IMR-90 (cell line): ENCODE measurements at regions not wholly inside any gene's neighbourhood (a gene's known extent, or its start where the extent isn't known, plus 50 kb on each side); places are given as distances from the start of the nearest gene placed in this dataset.
A peak's percentile ranks its signal among the peaks of the same experiment; 100 is the strongest.

ENCODE experiments used
- ATAC-seq: fragments of 200-7000 bp; cut with Tn5 transposase; 2 replicates; pipeline ENCODE4 v1.9.1; 2020; ENCODE audit warnings: low read depth, mild to moderate bottlenecking, moderate library complexity
- BruUV-seq: library from RNA; stranded (reverse); fragments of 400-500 nt; replicated peaks from 2 replicates; lab custom pipeline; 2021; lab: Mats Ljungman, UMichigan
- CTCF ChIA-PET: fragments of 300-600 bp; formaldehyde crosslinking; extraction: SDS; loops from one replicate; lab custom pipeline; 2021; ENCODE audit warnings: antibody characterized with exemption; lab: Yijun Ruan, JAX
- POLR2A ChIA-PET: fragments of 300-600 bp; sonication (Branson Sonifier 250); formaldehyde crosslinking; loops from one replicate; lab custom pipeline; 2022; ENCODE audit warnings: antibody characterized with exemption; ENCODE audit not compliant: unreplicated experiment; lab: Charles Lee
- DNase-seq: peaks from one replicate; pipeline ENCODE4 v3.0.0; 2013
- H2AFZ ChIP-seq: replicated peaks from 2 replicates; pipeline ENCODE3; 2013; ENCODE audit warnings: low read length, mild to moderate bottlenecking; ENCODE audit not compliant: poor library complexity
- H2AK5ac ChIP-seq: 2 replicates; pipeline ENCODE4 v1.6.1; 2013; ENCODE audit warnings: low read depth, low read length, inconsistent platforms
- H2AK9ac ChIP-seq: replicated peaks from 2 replicates; pipeline ENCODE3; 2013; ENCODE audit warnings: mild to moderate bottlenecking, low read depth, low read length, moderate library complexity; ENCODE audit not compliant: poor library complexity
- H2BK120ac ChIP-seq: 2 replicates; pipeline ENCODE4 v1.6.1; 2013; ENCODE audit warnings: low read depth, low read length, inconsistent platforms
- H2BK15ac ChIP-seq: 3 replicates; pipeline ENCODE4 v1.6.1; 2013; ENCODE audit warnings: low read depth, low read length, inconsistent platforms
- H2BK20ac ChIP-seq: 2 replicates; pipeline ENCODE4 v1.6.1; 2013; ENCODE audit warnings: low read depth, mild to moderate bottlenecking, inconsistent platforms, low read length, moderate library complexity
- H2BK5ac ChIP-seq: 2 replicates; pipeline ENCODE4 v1.6.1; 2013; ENCODE audit warnings: mild to moderate bottlenecking, low read depth, low read length, inconsistent platforms; ENCODE audit not compliant: poor library complexity, severe bottlenecking
- H3K14ac ChIP-seq: replicated peaks from 2 replicates; pipeline ENCODE4 v1.6.1; 2013; ENCODE audit warnings: low read depth, low read length, inconsistent platforms
- H3K18ac ChIP-seq: 2 replicates; pipeline ENCODE4 v1.6.1; 2013; ENCODE audit warnings: low read depth, low read length, control low read depth
- H3K23ac ChIP-seq: 2 replicates; pipeline ENCODE4 v1.6.1; 2013; ENCODE audit warnings: low read depth, low read length, inconsistent platforms
- H3K27ac ChIP-seq: 2 replicates; pipeline ENCODE4 v1.5.1; 2013; ENCODE audit warnings: mild to moderate bottlenecking, control low read depth, low read length; ENCODE audit not compliant: insufficient read depth
- H3K27me3 ChIP-seq: 2 replicates; pipeline ENCODE4 v1.6.1; 2013; ENCODE audit warnings: low read length; ENCODE audit not compliant: control insufficient read depth, insufficient read depth
- H3K36me3 ChIP-seq: 2 replicates; pipeline ENCODE4 v1.6.1; 2013; ENCODE audit warnings: low read length, mixed read lengths; ENCODE audit not compliant: control insufficient read depth, insufficient read depth
- H3K4ac ChIP-seq: 2 replicates; pipeline ENCODE4 v1.6.1; 2013; ENCODE audit warnings: low read depth, low read length, inconsistent platforms
- H3K4me1 ChIP-seq: 2 replicates; pipeline ENCODE4 v1.6.1; 2013; ENCODE audit warnings: low read length, mixed read lengths; ENCODE audit not compliant: control insufficient read depth, insufficient read depth
- H3K4me2 ChIP-seq: 2 replicates; pipeline ENCODE4 v1.6.1; 2013; ENCODE audit warnings: low read depth, mild to moderate bottlenecking, control low read depth, low read length, moderate library complexity
- H3K4me3 ChIP-seq: 2 replicates; pipeline ENCODE4 v1.5.1; 2013; ENCODE audit warnings: low read depth, mild to moderate bottlenecking, control low read depth, low read length, moderate library complexity; ENCODE audit not compliant: insufficient read depth
- H3K56ac ChIP-seq: 2 replicates; pipeline ENCODE4 v1.6.1; 2013; ENCODE audit warnings: low read length, inconsistent platforms; ENCODE audit not compliant: insufficient read depth; ENCODE audit errors: extremely low read depth
- H3K79me1 ChIP-seq, 2 experiments: 2 replicates each; pipeline ENCODE4 v1.6.1; 2013; ENCODE audit warnings: low read length in 2 of 2, inconsistent platforms in 1 of 2, low read depth in 1 of 2
- H3K9ac ChIP-seq: 2 replicates; pipeline ENCODE4 v1.6.1; 2013; ENCODE audit warnings: low read depth, low read length, control low read depth
- H3K9me1 ChIP-seq: 2 replicates; pipeline ENCODE4 v1.6.1; 2013; ENCODE audit warnings: low read length, inconsistent platforms; ENCODE audit not compliant: insufficient read depth
- H3K9me3 ChIP-seq: 2 replicates; pipeline ENCODE4 v1.6.1; 2013; ENCODE audit warnings: low read length; ENCODE audit not compliant: control insufficient read depth, insufficient read depth
- H4K20me1 ChIP-seq: 2 replicates; pipeline ENCODE4 v1.6.1; 2013; ENCODE audit warnings: low read length, inconsistent platforms; ENCODE audit not compliant: insufficient read depth
- H4K5ac ChIP-seq: 2 replicates; pipeline ENCODE4 v1.6.1; 2013; ENCODE audit warnings: mild to moderate bottlenecking, low read depth, low read length, control low read depth
- H4K8ac ChIP-seq, 2 experiments: 2 replicates each; pipeline ENCODE4 v1.6.1; 2013; ENCODE audit warnings: low read depth in 2 of 2, low read length in 2 of 2, control low read depth in 1 of 2, inconsistent platforms in 1 of 2
- H4K91ac ChIP-seq: 2 replicates; pipeline ENCODE4 v1.6.1; 2013; ENCODE audit warnings: low read depth, low read length, inconsistent platforms; ENCODE audit not compliant: insufficient read depth
- BHLHE40 ChIP-seq: fragments of 150-350 bp; IDR thresholded peaks from 2 replicates; pipeline ENCODE4 v1.6.1; 2016; ENCODE audit warnings: mild to moderate bottlenecking, low read depth, low read length
- CEBPB ChIP-seq: IDR thresholded peaks from 2 replicates; pipeline ENCODE4 v1.6.1; 2012; ENCODE audit warnings: low read depth, low read length, improper control_type of control experiment
- CHD1 ChIP-seq: IDR thresholded peaks from 2 replicates; pipeline ENCODE4 v1.6.1; 2012; ENCODE audit warnings: low read depth, low read length, improper control_type of control experiment
- MAFK ChIP-seq: IDR thresholded peaks from 2 replicates; pipeline ENCODE4 v1.6.1; 2012; ENCODE audit warnings: low read depth, low read length, improper control_type of control experiment
- MAZ ChIP-seq: IDR thresholded peaks from 2 replicates; pipeline ENCODE4 v1.6.1; 2012; ENCODE audit warnings: low read depth, mild to moderate bottlenecking, low read length, improper control_type of control experiment, moderate library complexity, borderline replicate concordance
- MXI1 ChIP-seq: IDR thresholded peaks from 2 replicates; pipeline ENCODE4 v1.6.1; 2012; ENCODE audit warnings: low read depth, mild to moderate bottlenecking, low read length, moderate library complexity, borderline replicate concordance
- NFE2L2 ChIP-seq: fragments of 150-350 bp; IDR thresholded peaks from 2 replicates; pipeline ENCODE4 v1.6.1; 2016; ENCODE audit warnings: low read depth, mild to moderate bottlenecking, low read length
- POLR2A ChIP-seq: IDR thresholded peaks from 2 replicates; pipeline ENCODE4 v1.6.1; 2012; ENCODE audit warnings: mild to moderate bottlenecking, low read depth, low read length
- RAD21 ChIP-seq: IDR thresholded peaks from 2 replicates; pipeline ENCODE4 v1.6.1; 2012; ENCODE audit warnings: low read length, improper control_type of control experiment
- RCOR1 ChIP-seq: IDR thresholded peaks from 2 replicates; pipeline ENCODE4 v1.6.1; 2012; ENCODE audit warnings: mild to moderate bottlenecking, low read length, improper control_type of control experiment; ENCODE audit not compliant: insufficient replicate concordance
- RFX5 ChIP-seq: IDR thresholded peaks from 2 replicates; pipeline ENCODE4 v1.8.0; 2012; ENCODE audit warnings: low read depth, mild to moderate bottlenecking, low read length, moderate library complexity
- SMC3 ChIP-seq: fragments of 150-350 bp; IDR thresholded peaks from 2 replicates; pipeline ENCODE4 v1.6.1; 2016; ENCODE audit warnings: low read depth, mild to moderate bottlenecking, antibody characterized with exemption, low read length, moderate library complexity
- USF2 ChIP-seq: fragments of 150-350 bp; IDR thresholded peaks from 2 replicates; pipeline ENCODE4 v1.6.1; 2017; ENCODE audit warnings: mild to moderate bottlenecking, antibody characterized with exemption, low read length, low read depth
- WGBS, 2 experiments: methylation state at CpG; one replicate each; pipeline versions ENCODE4 v1.1.5 to v1.1.7; 2013; ENCODE audit warnings: missing lambda C conversion rate in 2 of 2; ENCODE audit not compliant: insufficient read length in 1 of 2; ENCODE audit errors: extremely low coverage in 2 of 2; 5-methylcytosine and 5-hydroxymethylcytosine counted together
- dilution Hi-C: fragments of 300-500 bp; cut with HindIII; formaldehyde crosslinking; loops from one replicate; pipeline ENCODE4 v1.14.3; 2018; ENCODE audit warnings: low sequenced_read_pairs; ENCODE audit not compliant: unreplicated experiment
- in situ Hi-C: fragments of 300-500 bp; cut with MboI; formaldehyde crosslinking; loops from 3 replicates; pipeline ENCODE4 v1.14.3; 2019; ENCODE audit warnings: low sequenced_read_pairs, inconsistent platforms, mixed read lengths
- intact Hi-C: fragments of 100-400 bp; cut with micrococcal nuclease; formaldehyde crosslinking; loops from 2 replicates; pipeline ENCODE4 v1.10.0; 2022

GRCh38 chr1:47655521-47656300 is 217.9 kb downstream of the FOXD2 start:
- dilution Hi-C loops = no loop called here
- H3K79me1 ChIP-seq = no peaks in the 10 kb centered on the region
- WGBS, 2 experiments = 27% methylated on average over 1 of the region's 5 CpGs; no CpG with 5 or more reads in 1 of the 2 experiments
- no peak overlapping the region for H2BK15ac ChIP-seq
- no peak overlapping the region for H2BK20ac ChIP-seq
- no peak overlapping the region for H2AFZ ChIP-seq
- H3K4me1 ChIP-seq = no peaks in the 10 kb centered on the region
- no peaks in the 10 kb centered on the region for H3K9me3 ChIP-seq
- no TSS peak for BruUV-seq
- no peak overlapping the region for H3K18ac ChIP-seq
- intact Hi-C loops = loop anchor here (10.0 kb wide), 1 partner anchor 559 kb away; no protein-coding TSS in a partner anchor
- no peak overlapping the region for H3K23ac ChIP-seq
- no peak overlapping the region for H3K4ac ChIP-seq
- no peak overlapping the region for H3K9ac ChIP-seq
- H3K4me2 ChIP-seq = no peak overlapping the region
- H3K27ac ChIP-seq = no peak overlapping the region
- no peak for DNase-seq
- no peaks in the 10 kb centered on the region for H4K20me1 ChIP-seq
- H2BK5ac ChIP-seq = no peak overlapping the region
- H4K91ac ChIP-seq = no peak overlapping the region
- no peak for ATAC-seq
- in situ Hi-C loops = no loop called here
- POLR2A ChIA-PET = no interaction called here
- H3K27me3 ChIP-seq = no peaks in the 10 kb centered on the region
- H3K9me1 ChIP-seq = no peaks in the 10 kb centered on the region; the same call in 1 of the 2 replicates
- H2BK120ac ChIP-seq = no peak overlapping the region
- H4K5ac ChIP-seq = no peak overlapping the region
- H3K56ac ChIP-seq = no peak overlapping the region
- CTCF ChIA-PET = no interaction called here
- TF ChIP-seq RCOR1 (no peak), CEBPB (no peak), RAD21 (no peak), SMC3 (no peak), BHLHE40 (no peak), USF2 (no peak), CHD1 (no peak), MAZ (no peak), MAFK (no peak), MXI1 (no peak), RFX5 (no peak), POLR2A (no peak), NFE2L2 (no peak)
- no peaks in the 10 kb centered on the region for H3K36me3 ChIP-seq
- no peak overlapping the region for H2AK5ac ChIP-seq
- H4K8ac ChIP-seq = no peak overlapping the region
- peak overlapping the region; percentile 26 for H2AK9ac ChIP-seq
- no peak overlapping the region for H3K4me3 ChIP-seq
- H3K14ac ChIP-seq = no peak overlapping the region
